HG02973 (cell line): ENCODE measurements at regions not wholly inside any gene's neighbourhood (a gene's known extent, or its start where the extent isn't known, plus 50 kb on each side); places are given as distances from the start of the nearest gene placed in this dataset.
"Not testable (repeated sequence)": the region's sequence is repeated elsewhere in the genome, so short reads cannot be mapped to it uniquely, and the experiment has no call there.

Experiments
- ATAC-seq: cut with Tn5 transposase; IDR thresholded peaks from one replicate; pipeline ENCODE4 v1.9.1; 2021; ENCODE audit warnings: moderate library complexity; ENCODE audit not compliant: unreplicated experiment

GRCh38 chr10:36026656-36027390, 384.7 kb upstream of the FZD8 start:
- no peak for ATAC-seq

GRCh38 chr10:36026081-36026480, 384.0 kb upstream of the FZD8 start:
- no peak for ATAC-seq

GRCh38 chr10:36023939-36024338, 381.8 kb upstream of the FZD8 start:
- ATAC-seq: no peak

GRCh38 chr10:36021096-36021495, 379.0 kb upstream of the FZD8 start:
- ATAC-seq: no peak

GRCh38 chr10:36019749-36020148, 377.7 kb upstream of the FZD8 start:
- ATAC-seq: no peak

- ATAC-seq: no peak
These were observed 376.9 kb upstream of the FZD8 start for GRCh38 chr10:36018996-36019395.

- no peak for ATAC-seq
These were observed 375.0 kb upstream of the FZD8 start for GRCh38 chr10:36017137-36017536.

- no peak for ATAC-seq
These were observed 365.3 kb upstream of the FZD8 start for GRCh38 chr10:36007369-36007768.

GRCh38 chr10:36003688-36004087, 361.6 kb upstream of the FZD8 start:
- ATAC-seq: no peak

- no peak for ATAC-seq
These were observed 361.0 kb upstream of the FZD8 start for GRCh38 chr10:36003031-36003600.

- no peak for ATAC-seq
These were observed 360.3 kb upstream of the FZD8 start for GRCh38 chr10:36002445-36002844.

- ATAC-seq: not testable (repeated sequence)
These were observed 358.7 kb upstream of the FZD8 start for GRCh38 chr10:36000754-36001153.

- ATAC-seq: no peak
These were observed 355.9 kb upstream of the FZD8 start for GRCh38 chr10:35998026-35998425.

- ATAC-seq: no peak
These were observed 353.4 kb upstream of the FZD8 start for GRCh38 chr10:35995485-35995884.

GRCh38 chr10:35993591-35994515, 351.8 kb upstream of the FZD8 start:
- no peak for ATAC-seq

- no peak for ATAC-seq
These were observed 350.0 kb upstream of the FZD8 start for GRCh38 chr10:35992107-35992506.

- ATAC-seq: no peak
These were observed 344.8 kb upstream of the FZD8 start for GRCh38 chr10:35986756-35987502.

GRCh38 chr10:35979116-35979515, 337.0 kb upstream of the FZD8 start:
- ATAC-seq: no peak

- ATAC-seq: not testable (repeated sequence)
These were observed 332.0 kb upstream of the FZD8 start for GRCh38 chr10:35973912-35974591.

GRCh38 chr10:35972275-35972674, 330.2 kb upstream of the FZD8 start:
- no peak for ATAC-seq
